ENCODE measurements at regions not wholly inside any gene's neighbourhood (a gene's known extent, or its start where the extent isn't known, plus 50 kb on each side); places are given as distances from the start of the nearest gene placed in this dataset.

GRCh38 chr21:27035791-27036190, 68.9 kb upstream of the ADAMTS5 start:
- TF ChIP-seq CTCF (IDR thresholded peaks at IDR 0.05; ENCODE audit: insufficient read depth, low read depth, low read length) (no peak), EZH2 (IDR thresholded peaks at IDR 0.05; ENCODE audit: insufficient read depth, low read length) (no peak)
